Osteoblast (primary cell): ENCODE measurements at regions not wholly inside any gene's neighbourhood (a gene's known extent, or its start where the extent isn't known, plus 50 kb on each side); places are given as distances from the start of the nearest gene placed in this dataset.

Experiments
- DNase-seq: peaks from one replicate; pipeline ENCODE4 v3.0.0; 2011; ENCODE audit warnings: low spot score, mixed read lengths; ENCODE audit not compliant: insufficient read length; ENCODE audit errors: missing footprints
- H2AFZ ChIP-seq: 2 replicates; pipeline ENCODE4 v1.6.0; 2011; ENCODE audit warnings: mild to moderate bottlenecking, low read length
- H3K27ac ChIP-seq: 2 replicates; pipeline ENCODE4 v1.5.1; 2011; ENCODE audit warnings: mild to moderate bottlenecking, low read depth, low read length, moderate library complexity
- H3K27me3 ChIP-seq: 2 replicates; pipeline ENCODE4 v1.6.0; 2012; ENCODE audit warnings: mild to moderate bottlenecking, control low read depth, inconsistent platforms, low read length, moderate library complexity; ENCODE audit not compliant: insufficient read depth
- H3K36me3 ChIP-seq: 2 replicates; pipeline ENCODE4 v1.5.1; 2011; ENCODE audit warnings: mild to moderate bottlenecking, low read length, control low read depth, moderate library complexity; ENCODE audit not compliant: insufficient read depth
- H3K4me1 ChIP-seq: 2 replicates; pipeline ENCODE4 v1.5.1; 2011; ENCODE audit warnings: mild to moderate bottlenecking, low read length, control low read depth, moderate library complexity; ENCODE audit not compliant: insufficient read depth
- H3K4me2 ChIP-seq: 2 replicates; pipeline ENCODE4 v1.6.0; 2011; ENCODE audit warnings: mild to moderate bottlenecking, low read length; ENCODE audit not compliant: insufficient read depth
- H3K4me3 ChIP-seq: fragments of 200-600 bp; sonication (generic); 3 replicates; pipeline ENCODE4 v1.5.1; 2012; ENCODE audit warnings: mild to moderate bottlenecking, low read length, inconsistent platforms; ENCODE audit not compliant: insufficient read depth
- H3K79me2 ChIP-seq: 2 replicates; pipeline ENCODE4 v1.6.0; 2012; ENCODE audit warnings: mild to moderate bottlenecking, low read length, control low read depth, inconsistent platforms; ENCODE audit not compliant: insufficient read depth
- H3K9me3 ChIP-seq: 2 replicates; pipeline ENCODE4 v1.5.1; 2011; ENCODE audit warnings: low read depth, low read length, control low read depth
- H4K20me1 ChIP-seq: 2 replicates; pipeline ENCODE4 v1.6.0; 2012; ENCODE audit warnings: mild to moderate bottlenecking, low read length, control low read depth; ENCODE audit not compliant: insufficient read depth
- CTCF ChIP-seq: IDR thresholded peaks from 2 replicates; pipeline ENCODE4 v1.5.1; 2011; ENCODE audit warnings: mild to moderate bottlenecking, low read depth, low read length, moderate library complexity; ENCODE audit errors: extremely low read depth

- TF ChIP-seq CTCF = no peak
- Histone ChIP-seq H3K4me2 (no peak overlapping the region), H4K20me1 (no peaks in the 10 kb centered on the region), H3K36me3 (no peaks in the 10 kb centered on the region), H3K4me3 (no peak overlapping the region), H3K79me2 (no peaks in the 10 kb centered on the region), H2AFZ (no peak overlapping the region), H3K27ac (no peak overlapping the region), H3K27me3 (no peaks in the 10 kb centered on the region), H3K4me1 (no peaks in the 10 kb centered on the region), H3K9me3 (no peaks in the 10 kb centered on the region)
- no peak for DNase-seq
These were observed 290.7 kb downstream of the HTR1B start for GRCh38 chr6:77172578-77172977.

GRCh38 chr6:77159730-77160129 is 303.6 kb downstream of the HTR1B start:
- H2AFZ ChIP-seq = no peak overlapping the region
- no peaks in the 10 kb centered on the region for H3K9me3 ChIP-seq
- no peak overlapping the region for H3K4me3 ChIP-seq
- no peak overlapping the region for H3K27ac ChIP-seq
- no peak for DNase-seq
- H3K79me2 ChIP-seq = no peaks in the 10 kb centered on the region
- no peaks in the 10 kb centered on the region for H3K36me3 ChIP-seq
- H3K4me2 ChIP-seq = no peak overlapping the region
- no peaks in the 10 kb centered on the region for H3K4me1 ChIP-seq
- no peaks in the 10 kb centered on the region for H3K27me3 ChIP-seq
- no peaks in the 10 kb centered on the region for H4K20me1 ChIP-seq
- no peak for TF ChIP-seq CTCF

- Histone ChIP-seq H3K27ac (no peak overlapping the region), H3K9me3 (no peaks in the 10 kb centered on the region), H3K36me3 (no peaks in the 10 kb centered on the region), H4K20me1 (no peaks in the 10 kb centered on the region), H3K4me1 (no peaks in the 10 kb centered on the region), H3K27me3 (no peaks in the 10 kb centered on the region), H3K79me2 (no peaks in the 10 kb centered on the region), H3K4me3 (no peak overlapping the region), H2AFZ (no peak overlapping the region), H3K4me2 (no peak overlapping the region)
- DNase-seq = no peak
- no peak for TF ChIP-seq CTCF
These were observed 312.1 kb downstream of the HTR1B start for GRCh38 chr6:77151241-77151640.

- Histone ChIP-seq H3K27ac (no peak overlapping the region), H3K4me3 (no peak overlapping the region), H2AFZ (no peak overlapping the region), H3K4me1 (no peaks in the 10 kb centered on the region), H3K4me2 (no peak overlapping the region), H3K79me2 (no peaks in the 10 kb centered on the region), H4K20me1 (no peaks in the 10 kb centered on the region), H3K9me3 (no peaks in the 10 kb centered on the region), H3K36me3 (no peaks in the 10 kb centered on the region), H3K27me3 (no peaks in the 10 kb centered on the region)
- DNase-seq = no peak
- TF ChIP-seq CTCF = no peak
These were observed 312.6 kb downstream of the HTR1B start for GRCh38 chr6:77150736-77151135.
